NOMO-1 treated with DMSO at 0.1 percent for 48 hours (cell line): ENCODE measurements at regions not wholly inside any gene's neighbourhood (a gene's known extent, or its start where the extent isn't known, plus 50 kb on each side); places are given as distances from the start of the nearest gene placed in this dataset.

Source experiments
- DNase-seq: peaks from one replicate; lab custom pipeline; 2025; ENCODE audit not compliant: unreplicated experiment; lab: John Stamatoyannopoulos, UW

DNA sequence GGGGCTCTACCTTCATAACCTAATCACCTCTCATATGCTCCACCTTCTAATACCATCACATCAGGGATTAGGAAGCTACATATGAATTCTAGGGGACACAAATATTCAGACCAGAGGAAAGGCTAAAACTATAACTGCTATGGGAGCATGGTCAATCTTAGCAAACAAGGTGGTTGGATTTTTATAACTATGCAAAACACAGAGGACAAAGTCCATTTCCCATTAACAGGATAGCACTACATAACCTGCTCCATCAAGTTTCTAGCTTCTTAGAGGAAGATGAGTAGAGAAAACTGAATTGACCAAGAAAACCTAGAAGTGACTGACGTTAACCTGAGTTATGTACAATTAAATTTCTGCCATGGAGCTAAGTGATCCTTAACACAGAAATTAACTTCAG is 398.6 kb downstream of the TBL1XR1 start:
- DNase-seq, result no peak

DNA sequence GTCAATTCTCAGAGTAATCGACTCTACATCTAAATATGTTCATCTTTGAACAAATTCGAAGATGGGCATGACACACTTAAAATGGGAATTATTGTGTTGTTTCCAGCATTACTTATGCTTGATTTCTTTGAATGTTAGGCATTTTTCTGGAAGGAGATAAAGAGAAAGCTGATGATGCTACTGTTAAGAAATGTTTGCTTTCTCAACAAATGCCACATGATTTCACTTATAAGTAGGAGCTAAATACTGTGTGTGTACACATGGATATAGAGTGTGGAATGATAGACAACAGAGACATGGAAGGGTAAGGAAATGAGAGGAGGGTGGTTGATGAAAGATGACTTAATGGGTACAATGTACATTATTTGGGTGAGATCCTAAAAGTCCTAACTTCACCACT is 400.9 kb downstream of the TBL1XR1 start:
- no peak for DNase-seq

DNA sequence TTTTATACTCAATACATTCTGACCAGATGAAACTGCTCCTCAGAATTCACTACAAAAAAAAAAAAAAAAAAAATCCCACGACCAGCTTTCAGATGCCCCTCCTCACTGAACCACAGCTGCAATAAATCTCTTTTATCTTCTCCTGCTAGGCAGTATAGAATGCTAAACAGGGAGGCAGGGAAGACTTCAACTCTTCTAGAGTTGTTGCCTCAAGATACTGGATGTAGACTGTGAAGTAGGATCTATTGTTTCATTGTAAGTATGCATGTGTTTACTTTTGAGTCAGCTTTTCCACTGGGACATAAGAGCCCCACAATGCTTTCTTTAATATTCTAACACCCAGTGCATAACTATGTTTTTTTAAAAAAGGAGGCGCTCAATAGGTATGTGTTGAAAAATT is 401.4 kb downstream of the TBL1XR1 start:
- DNase-seq, result no peak

DNA sequence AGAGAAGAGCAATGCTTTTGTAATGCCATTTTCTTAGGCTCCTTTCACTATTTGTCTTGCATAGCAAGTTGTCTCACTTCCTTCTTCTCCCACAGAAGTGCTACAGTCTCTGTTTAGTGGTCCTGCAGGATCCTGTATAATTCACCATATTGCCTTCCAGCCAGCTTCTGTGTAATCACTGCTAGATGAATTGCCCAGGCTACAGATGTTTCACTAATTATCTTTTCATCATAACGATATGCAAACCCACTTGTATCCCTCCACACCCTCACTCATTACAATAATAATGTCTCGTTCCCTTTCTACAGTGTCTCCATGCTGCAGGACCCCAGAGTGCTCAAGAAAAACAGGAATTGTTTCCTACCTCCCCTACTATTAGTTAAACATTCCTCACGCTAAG is 402.9 kb downstream of the TBL1XR1 start:
- no peak for DNase-seq

DNA sequence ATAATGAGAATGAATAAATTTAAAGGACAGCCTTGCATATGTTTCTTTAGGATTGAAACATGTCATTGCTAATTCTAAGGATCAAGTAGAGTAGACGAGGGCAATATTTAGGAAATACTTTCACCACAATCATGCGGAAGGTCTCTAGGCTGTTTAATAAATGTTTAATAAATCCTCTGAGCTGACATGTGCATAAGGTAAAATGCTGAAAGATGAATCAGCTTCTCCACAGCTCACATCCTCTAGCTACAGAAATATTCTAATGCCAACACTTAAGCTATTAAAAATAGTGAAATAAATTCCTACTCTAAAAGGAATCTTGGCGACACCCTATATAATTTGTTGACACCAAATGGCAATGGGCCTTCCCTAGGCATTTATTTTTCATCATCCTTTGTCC is 407.3 kb downstream of the TBL1XR1 start:
- no peak for DNase-seq

DNA sequence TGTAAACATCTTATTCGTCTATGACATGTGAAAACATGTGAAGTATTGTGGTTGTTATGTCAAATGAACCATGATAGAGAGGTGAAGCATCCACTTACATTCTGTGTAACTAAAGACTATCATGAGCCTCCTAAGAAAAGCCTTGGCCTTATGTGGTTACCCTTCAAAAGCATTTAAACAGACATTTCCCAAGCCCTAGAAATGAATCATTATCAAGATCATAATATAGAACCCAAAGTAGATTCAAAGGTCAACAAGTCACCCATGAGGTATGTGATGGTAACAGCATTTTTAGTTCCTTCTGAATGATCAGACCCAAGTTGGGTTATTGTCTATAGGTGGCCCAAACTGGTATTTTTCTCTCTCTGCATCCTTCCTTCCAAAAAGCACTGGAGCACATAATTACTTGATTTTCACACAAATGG is 408.0 kb downstream of the TBL1XR1 start:
- DNase-seq, result no peak

DNA sequence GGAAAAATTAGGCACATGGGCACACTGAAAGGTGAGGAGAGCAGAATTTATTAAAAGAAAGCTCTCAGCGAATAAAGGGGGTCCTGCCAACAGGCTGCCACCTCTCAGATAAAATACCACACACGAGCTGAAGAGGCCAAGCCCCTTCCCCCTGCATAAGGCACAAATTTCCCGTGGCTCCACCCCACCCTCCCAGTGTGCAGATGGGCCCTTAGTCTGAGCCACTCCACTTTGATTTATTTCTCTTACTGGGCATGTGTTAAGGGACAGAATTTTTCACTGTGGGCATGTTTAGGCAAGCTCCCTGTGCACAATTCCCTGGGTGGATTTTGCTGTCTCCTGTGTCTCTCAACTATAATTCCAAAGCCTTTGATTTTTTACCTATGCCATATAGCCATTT is 409.8 kb downstream of the TBL1XR1 start:
- no peak for DNase-seq

DNA sequence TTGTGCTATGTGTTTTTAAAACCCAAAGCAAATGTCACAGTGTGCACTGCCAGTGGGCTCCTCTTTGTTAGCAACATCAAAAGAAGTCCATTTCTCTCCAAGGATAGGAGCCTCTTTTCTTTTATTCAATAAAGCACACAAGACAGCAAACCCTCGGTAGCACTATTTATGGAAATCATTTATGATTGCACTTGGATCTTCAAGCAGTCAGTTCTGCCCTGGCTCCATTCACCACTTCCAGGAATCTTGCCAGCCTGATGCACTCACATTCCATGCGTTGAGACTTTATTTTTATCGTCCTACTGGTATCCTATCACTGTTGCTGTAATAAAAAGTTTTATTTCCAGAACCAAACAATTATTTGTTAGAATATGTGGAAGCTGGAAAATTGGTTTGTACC is 412.1 kb downstream of the TBL1XR1 start:
- no peak for DNase-seq

DNA sequence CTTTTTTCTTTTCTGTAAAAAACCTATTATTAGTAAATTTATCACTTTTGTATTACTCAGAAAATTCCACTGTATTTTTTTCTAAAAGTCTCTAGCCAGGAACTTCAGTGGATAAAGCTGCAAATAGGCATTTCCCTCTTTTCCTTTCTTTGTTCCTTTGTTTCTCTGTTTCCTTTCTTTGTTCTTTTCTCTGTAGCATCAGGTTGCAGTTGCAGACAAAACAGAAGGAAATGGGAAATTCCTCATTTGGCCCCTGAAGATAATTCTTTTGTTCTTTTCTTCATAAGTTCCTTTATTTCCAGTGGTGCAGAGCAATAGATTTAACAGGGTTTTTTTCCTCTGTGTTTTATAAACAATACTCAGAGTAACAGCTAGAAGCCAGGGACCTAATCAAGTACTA is 416.5 kb downstream of the TBL1XR1 start:
- DNase-seq, result no peak

DNA sequence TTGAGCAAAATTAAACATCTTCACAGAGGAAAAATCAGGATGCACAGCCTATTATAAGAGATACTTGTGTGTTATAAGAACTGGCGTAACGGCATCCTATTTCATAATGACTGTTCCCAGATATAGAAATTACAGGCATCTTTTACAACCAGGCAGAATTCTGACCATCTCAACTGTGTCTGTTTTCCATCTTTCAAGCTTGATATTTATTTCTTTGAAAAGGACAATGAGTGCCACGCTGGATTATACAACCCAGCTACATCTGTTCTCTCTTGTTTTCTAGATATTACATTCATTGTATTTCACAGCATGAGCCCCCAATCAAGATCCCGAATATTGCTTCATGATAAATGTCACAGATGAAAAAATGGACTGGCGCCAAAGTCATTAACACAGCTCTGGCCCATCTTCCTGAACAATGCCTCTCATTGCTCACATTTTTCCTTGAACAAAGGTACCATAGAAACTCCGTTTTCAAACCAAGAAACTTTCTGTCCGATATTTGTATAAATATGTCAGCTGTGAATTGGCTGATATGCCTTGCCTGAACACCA is 420.6 kb downstream of the TBL1XR1 start:
- no peak for DNase-seq

DNA sequence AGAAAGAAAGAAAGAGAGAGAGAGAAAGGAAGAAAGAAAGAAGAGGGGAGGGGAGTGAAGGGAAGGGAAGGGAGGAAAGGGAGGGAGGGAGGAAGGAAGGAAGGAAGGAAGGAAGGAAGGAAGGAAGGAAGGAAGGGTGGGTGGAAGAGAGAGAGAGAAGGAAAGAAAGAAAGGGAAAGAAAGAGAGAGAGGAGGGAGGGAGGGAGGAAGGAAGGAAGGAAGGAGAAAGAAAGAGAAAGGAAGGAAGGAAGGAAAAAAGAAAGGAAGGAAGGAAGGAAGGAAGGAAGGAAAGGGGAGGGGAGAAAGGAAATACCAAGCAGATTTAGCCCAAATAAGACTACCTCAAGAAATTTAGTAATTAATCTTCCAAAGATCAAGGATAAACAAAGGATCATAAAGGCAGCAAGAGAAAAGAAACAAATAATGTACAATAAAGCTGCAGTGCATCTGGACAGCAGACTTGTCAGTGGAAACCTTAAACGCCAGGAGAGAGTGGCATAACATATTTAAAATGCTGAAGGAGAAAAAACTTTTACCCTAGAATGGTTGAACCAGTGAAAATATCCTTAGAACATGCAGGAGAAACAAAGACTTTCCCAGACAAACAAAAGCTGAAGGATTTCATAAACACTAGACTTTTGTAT is 427.6 kb downstream of the TBL1XR1 start:
- no peak for DNase-seq

DNA sequence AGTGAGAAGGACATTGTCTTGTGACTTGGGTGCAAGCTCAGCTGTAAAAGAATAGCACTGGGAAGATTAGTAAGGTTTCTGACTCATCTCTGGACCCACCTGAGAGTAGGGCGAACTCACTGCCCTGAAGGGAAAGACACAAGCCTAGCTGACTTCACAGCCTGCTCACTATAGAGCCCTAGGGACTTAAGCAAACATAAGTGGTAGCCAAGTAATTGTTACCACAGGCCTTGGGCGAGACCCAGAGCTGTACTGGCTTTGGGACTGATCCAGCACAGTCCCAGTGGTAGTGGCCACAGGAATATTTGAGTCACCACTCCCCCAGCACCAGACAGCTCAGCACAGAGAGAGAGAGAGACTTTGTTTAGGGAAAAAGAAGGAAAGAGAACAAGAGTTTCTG is 429.9 kb downstream of the TBL1XR1 start:
- DNase-seq, result no peak

DNA sequence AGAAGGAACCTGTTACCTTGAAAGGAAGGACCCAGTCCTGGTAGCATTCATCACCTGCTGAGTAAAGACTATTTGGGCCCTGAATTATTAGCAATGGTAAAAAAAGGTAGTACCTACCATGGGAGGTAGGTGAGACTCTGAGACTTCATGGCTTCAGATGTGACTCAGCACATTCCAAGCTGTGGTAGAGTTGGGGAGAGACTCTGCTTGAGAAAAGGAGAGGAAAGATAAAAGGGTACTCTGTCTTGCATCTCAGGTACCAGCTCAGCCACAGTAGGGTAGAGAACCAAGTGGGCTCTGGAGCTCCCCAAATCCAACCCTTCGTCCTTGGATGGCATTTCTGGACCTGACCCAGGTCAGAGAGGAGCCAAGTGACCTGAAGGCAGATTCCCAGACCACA is 430.4 kb downstream of the TBL1XR1 start:
- DNase-seq, result no peak

DNA sequence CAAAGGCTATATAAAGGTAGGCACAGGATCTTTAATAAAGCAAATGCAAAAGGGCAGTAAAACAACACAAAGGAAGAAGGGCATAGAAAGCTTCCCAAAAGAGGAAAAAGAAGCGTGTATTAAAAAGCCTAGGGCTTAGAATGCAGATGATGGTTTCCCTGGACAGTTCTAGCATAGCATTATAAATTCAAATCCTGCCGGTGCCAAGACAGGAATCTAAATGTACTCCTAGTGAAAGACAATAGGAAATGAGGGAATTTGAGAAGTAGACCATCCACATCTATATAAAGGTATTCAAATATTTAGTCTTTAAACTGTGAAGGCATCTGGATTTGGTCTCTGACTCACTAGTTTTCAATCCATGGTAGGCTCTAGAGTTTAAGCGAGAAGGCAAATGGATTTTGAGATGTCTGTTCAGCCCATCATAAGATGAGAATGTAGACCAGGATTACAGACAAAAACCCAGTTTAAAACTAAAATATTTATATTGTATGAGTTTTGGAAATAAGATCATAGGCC is 431.8 kb downstream of the TBL1XR1 start:
- no peak for DNase-seq

DNA sequence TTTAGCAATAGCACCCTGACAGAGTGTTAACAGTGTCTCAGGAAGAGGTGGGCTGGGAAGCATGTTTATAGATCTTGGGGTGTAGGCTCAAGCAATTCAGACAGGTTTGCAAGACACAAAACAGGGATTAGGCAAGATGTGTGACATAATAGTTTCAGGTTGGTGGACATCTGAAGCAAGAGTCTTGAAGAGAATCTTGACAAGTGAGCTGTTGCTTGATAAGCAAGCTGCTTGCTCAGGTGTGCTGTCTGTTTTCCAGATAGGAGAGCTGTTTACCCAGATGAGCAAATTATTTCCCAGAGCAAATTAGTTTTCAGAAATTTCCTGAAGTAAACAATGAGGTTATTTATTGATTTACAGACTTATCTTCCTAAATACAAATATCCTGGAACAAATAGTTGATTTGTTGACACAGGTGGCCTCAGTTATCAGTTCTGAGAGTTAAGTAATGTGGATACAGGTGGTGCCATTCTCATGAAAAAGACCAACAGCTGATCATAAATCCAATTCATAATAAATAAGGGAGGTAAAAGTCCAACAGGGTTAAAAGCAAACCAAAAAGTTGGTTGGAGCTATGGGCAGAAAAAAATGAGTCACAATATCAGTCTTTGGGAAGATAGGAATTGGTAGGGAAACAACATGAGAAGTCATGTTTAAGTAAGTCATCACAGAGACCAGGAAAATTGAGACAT is 437.3 kb downstream of the TBL1XR1 start:
- no peak for DNase-seq

DNA sequence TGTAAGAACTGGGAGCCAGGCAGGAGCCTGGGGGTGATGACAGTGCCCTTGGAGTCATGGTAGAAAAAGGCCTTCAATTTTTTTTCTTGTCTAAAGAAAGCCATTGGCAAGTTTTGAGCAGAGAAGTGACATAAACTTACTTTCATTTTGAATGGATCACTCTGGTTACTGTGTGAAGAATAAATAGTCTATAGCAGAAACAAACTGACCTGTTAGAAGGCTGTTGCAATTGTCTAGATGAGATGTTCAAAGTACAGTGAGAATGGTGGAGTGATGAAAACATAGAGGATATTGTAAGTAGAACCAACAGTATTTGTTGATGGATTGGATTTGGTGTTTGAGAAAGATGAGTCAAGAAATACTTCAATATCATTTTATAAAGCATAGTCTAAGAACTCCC is 439.9 kb downstream of the TBL1XR1 start:
- no peak for DNase-seq

DNA sequence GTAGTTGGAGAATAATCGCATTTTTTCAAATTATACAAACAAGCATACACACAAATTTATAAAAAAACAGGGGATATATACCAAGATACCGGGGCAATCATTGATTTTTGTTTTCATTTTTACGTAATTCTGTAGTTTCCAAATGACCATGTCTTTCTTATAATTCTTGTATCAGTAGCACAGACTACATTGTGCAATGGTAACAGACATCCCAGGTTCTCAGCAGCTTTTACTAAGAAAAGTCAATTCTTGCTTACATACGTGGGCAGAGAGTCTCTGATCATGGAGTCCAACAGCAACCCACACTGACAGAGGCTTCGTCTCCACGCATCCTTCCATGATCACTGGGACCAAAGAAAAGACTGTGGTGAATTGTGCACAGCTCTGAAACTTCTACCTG is 441.3 kb downstream of the TBL1XR1 start:
- no peak for DNase-seq

DNA sequence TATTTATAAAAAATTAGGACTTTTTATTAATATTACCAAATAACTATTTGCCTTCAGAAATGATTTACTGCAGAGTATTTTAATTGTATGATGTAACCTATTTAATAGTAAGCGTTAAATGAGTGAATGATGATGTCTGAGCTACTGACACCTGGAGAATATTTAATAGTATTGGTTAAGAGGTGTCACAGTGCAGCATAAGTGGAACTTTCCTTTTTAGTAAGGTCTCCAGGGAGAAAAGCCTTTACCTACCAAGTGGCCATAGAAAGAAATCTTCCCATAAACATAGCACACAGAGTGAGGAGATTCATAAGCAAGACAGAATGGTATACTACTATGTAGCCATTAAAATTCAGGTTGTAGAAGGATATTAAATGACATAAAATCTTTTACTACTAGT is 441.7 kb downstream of the TBL1XR1 start:
- no peak for DNase-seq

DNA sequence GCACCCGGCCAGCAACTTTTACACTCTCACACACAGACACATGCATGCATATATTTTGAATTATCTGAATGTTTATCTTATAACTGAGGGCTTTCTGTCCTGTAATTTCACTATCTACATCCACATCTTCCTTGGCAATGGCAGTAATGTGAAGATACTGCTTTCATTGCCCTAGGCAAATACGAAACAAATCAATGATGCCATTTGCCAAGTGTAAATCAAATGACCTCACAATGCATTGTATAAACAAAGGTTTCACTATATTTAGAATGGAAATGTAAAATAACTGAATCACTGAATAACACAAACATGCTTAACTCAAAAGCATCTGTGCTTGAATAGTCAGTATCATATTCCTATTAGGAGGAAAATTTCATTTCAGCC is 455.6 kb downstream of the TBL1XR1 start:
- DNase-seq, result no peak

DNA sequence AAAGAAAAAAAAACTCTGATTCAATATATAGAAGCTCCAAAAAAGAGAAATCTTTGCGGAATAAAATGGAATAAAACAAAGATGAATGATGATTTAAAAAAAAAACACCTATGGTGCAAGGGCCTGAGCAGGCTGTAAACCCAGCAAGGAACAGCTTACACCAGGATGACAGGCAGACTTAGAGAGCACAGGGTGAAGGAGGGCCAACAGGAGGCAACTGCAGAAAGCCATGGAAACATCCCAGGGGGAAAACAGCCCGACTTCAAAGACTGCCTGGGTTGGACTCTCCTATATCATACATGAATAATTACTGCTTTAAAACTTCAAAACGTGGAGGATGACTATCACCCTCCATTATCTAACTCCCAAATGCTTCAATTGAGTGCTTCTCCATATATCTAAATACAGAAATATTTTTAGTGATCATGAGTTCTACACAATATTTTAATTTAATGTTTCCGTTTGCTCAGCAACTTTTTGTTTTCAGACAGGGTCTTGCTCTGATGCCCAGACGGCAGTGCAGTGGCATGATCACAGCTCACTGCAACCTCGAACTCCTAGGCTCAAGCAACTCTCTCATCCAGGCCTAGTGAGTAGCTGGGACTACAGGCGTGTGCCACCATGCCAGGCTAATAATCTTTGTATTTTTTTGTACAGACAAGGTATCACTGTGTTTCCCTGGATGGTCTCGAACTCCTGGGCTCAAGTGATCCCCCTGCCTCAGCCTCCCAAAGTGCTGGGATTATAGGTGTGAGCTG is 456.2 kb downstream of the TBL1XR1 start:
- no peak for DNase-seq

DNA sequence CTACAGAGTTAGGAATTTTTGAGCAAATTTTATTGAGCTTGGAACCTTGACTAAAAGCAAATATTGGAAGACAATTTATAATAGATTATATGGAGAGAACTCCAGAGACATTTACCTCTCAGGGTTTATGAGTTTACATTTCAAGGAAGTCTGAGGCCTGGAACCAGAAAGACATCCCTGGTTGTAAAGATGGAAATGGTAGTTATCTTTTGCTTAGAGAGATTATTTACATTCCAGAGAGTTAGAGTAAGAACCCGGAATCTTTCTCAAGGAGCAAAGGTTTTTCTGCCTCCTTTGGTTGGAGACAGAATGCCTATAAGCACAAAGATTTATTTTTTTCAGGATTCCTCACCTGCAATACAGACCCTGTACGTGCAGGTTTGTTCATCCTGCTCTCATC is 458.1 kb downstream of the TBL1XR1 start:
- no peak for DNase-seq
